ENCODE measurements at regions not wholly inside any gene's neighbourhood (a gene's known extent, or its start where the extent isn't known, plus 50 kb on each side); places are given as distances from the start of the nearest gene placed in this dataset.

DNA sequence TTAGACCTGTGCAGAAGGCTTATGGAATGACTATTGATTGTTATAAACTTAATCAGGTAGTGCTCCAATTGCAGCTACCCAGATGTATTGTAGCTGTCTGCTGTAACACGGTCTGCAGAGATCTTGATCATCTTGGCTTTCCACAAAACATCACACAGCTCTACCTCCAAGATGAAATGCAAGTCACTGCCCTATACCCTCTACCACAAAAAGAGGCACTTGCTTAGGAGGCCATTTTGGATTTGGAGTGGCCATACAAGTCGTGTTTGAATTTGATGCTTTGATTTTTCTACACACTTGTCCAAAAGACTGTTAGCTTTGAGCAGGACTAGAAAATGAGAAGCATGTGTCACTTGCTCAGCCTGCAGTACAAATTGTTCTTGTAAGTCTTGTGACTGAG lies 377.2 kb downstream of the TNS3 start:
- Histone ChIP-seq H3K4me2 (ENCODE audit: low read length) (no peak overlapping the region), H3K4me1 (ENCODE audit: insufficient read depth, low read length) (no peaks in the 10 kb centered on the region), H3K9ac (ENCODE audit: low read length) (no peak overlapping the region), H3K4me3 (ENCODE audit: insufficient read depth, low read depth, low read length) (no peak overlapping the region), H4K20me1 (ENCODE audit: insufficient read depth, low read length) (no peaks in the 10 kb centered on the region), H3K9me3 (ENCODE audit: insufficient read depth, low read depth, low read length) (no peaks in the 10 kb centered on the region), H3K27me3 (ENCODE audit: insufficient read depth, low read length) (peaks cover 3% of the 10 kb centered on the region), H3K79me2 (ENCODE audit: insufficient read depth, low read length) (no peaks in the 10 kb centered on the region), H3K36me3 (ENCODE audit: insufficient read depth, low read length) (no peaks in the 10 kb centered on the region), H2AFZ (ENCODE audit: low read depth, low read length) (no peak overlapping the region), H3K27ac (ENCODE audit: low read depth, low read length) (no peak overlapping the region)
- no peaks in the 10 kb centered on the region for H3K36me3 Mint-ChIP-seq (ENCODE audit: low read depth, unreplicated experiment)
- FAIRE-seq (no peak), DNase-seq (ENCODE audit: low read depth) (no peak)
- no peak overlapping the region for H3K4me3 Mint-ChIP-seq (ENCODE audit: unreplicated experiment)
- H3K4me1 Mint-ChIP-seq (ENCODE audit: low read depth, unreplicated experiment), result no peaks in the 10 kb centered on the region
- no peak for TF ChIP-seq EZH2 (IDR thresholded peaks at IDR 0.05; ENCODE audit: insufficient read depth, low read length)
- TF ChIP-seq, protein P1, sequence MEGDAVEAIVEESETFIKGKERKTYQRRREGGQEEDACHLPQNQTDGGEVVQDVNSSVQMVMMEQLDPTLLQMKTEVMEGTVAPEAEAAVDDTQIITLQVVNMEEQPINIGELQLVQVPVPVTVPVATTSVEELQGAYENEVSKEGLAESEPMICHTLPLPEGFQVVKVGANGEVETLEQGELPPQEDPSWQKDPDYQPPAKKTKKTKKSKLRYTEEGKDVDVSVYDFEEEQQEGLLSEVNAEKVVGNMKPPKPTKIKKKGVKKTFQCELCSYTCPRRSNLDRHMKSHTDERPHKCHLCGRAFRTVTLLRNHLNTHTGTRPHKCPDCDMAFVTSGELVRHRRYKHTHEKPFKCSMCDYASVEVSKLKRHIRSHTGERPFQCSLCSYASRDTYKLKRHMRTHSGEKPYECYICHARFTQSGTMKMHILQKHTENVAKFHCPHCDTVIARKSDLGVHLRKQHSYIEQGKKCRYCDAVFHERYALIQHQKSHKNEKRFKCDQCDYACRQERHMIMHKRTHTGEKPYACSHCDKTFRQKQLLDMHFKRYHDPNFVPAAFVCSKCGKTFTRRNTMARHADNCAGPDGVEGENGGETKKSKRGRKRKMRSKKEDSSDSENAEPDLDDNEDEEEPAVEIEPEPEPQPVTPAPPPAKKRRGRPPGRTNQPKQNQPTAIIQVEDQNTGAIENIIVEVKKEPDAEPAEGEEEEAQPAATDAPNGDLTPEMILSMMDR (IDR thresholded peaks at IDR 0.05; ENCODE audit: insufficient read depth, low read depth, low read length), result no peak
- no peak overlapping the region for H3K27ac Mint-ChIP-seq (ENCODE audit: unreplicated experiment)
- peaks cover 7% of the 10 kb centered on the region for H3K27me3 Mint-ChIP-seq (ENCODE audit: low read depth, unreplicated experiment)
- H3K9me3 Mint-ChIP-seq (ENCODE audit: unreplicated experiment), result no peaks in the 10 kb centered on the region

DNA sequence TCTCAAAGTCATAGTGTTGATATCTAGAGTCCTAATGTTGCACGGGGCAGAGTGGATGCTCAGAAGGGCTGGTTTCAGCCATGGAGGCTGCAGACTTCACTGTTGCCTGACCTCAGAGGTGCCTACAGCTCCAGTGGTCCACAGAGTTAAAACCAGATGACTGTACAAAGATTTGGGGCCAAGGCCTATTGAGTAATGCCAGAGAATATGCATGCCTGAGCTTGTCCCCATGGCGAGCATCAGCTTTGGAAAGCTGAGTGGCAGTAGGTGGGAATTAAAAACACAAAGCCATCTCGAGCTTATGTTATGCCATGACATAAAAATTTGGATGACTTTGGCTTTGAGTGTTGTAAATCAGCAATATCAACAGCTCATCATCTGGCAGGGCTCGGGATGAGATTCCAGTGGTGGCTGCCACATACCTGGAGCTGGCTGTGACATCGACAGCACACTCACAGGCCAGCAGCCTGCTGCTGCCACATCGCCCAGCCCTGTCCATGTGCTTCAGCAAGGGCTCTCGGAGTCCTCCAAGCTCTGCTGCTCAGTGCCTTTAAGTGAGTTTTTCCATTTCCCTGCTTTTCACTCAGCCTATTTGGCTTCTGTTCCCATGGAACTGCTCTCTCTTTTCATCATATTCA lies 379.6 kb downstream of the TNS3 start:
- H3K9ac ChIP-seq (ENCODE audit: low read length), result no peak overlapping the region
- H3K4me3 Mint-ChIP-seq (ENCODE audit: unreplicated experiment), result no peak overlapping the region
- peaks cover 16% of the 10 kb centered on the region for H3K27me3 Mint-ChIP-seq (ENCODE audit: low read depth, unreplicated experiment)
- no peak for DNase-seq (ENCODE audit: low read depth)
- H3K4me2 ChIP-seq (ENCODE audit: low read length), result no peak overlapping the region
- no peaks in the 10 kb centered on the region for H4K20me1 ChIP-seq (ENCODE audit: insufficient read depth, low read length)
- no peak overlapping the region for H3K27ac ChIP-seq (ENCODE audit: low read depth, low read length)
- H3K36me3 Mint-ChIP-seq (ENCODE audit: low read depth, unreplicated experiment), result no peaks in the 10 kb centered on the region
- no peaks in the 10 kb centered on the region for H3K9me3 Mint-ChIP-seq (ENCODE audit: unreplicated experiment)
- H3K27me3 ChIP-seq (ENCODE audit: insufficient read depth, low read length), result peaks cover 6% of the 10 kb centered on the region
- no peak overlapping the region for H3K27ac Mint-ChIP-seq (ENCODE audit: unreplicated experiment)
- no peaks in the 10 kb centered on the region for H3K79me2 ChIP-seq (ENCODE audit: insufficient read depth, low read length)
- no peaks in the 10 kb centered on the region for H3K4me1 Mint-ChIP-seq (ENCODE audit: low read depth, unreplicated experiment)
- TF ChIP-seq, protein P1 (IDR thresholded peaks at IDR 0.05; ENCODE audit: insufficient read depth, low read depth, low read length), result no peak
- no peak for TF ChIP-seq EZH2 (IDR thresholded peaks at IDR 0.05; ENCODE audit: insufficient read depth, low read length)
- no peak overlapping the region for H3K4me3 ChIP-seq (ENCODE audit: insufficient read depth, low read depth, low read length)
- H3K9me3 ChIP-seq (ENCODE audit: insufficient read depth, low read depth, low read length), result no peaks in the 10 kb centered on the region
- no peak for FAIRE-seq
- H3K4me1 ChIP-seq (ENCODE audit: insufficient read depth, low read length), result no peaks in the 10 kb centered on the region
- no peak overlapping the region for H2AFZ ChIP-seq (ENCODE audit: low read depth, low read length)
- H3K36me3 ChIP-seq (ENCODE audit: insufficient read depth, low read length), result no peaks in the 10 kb centered on the region

DNA sequence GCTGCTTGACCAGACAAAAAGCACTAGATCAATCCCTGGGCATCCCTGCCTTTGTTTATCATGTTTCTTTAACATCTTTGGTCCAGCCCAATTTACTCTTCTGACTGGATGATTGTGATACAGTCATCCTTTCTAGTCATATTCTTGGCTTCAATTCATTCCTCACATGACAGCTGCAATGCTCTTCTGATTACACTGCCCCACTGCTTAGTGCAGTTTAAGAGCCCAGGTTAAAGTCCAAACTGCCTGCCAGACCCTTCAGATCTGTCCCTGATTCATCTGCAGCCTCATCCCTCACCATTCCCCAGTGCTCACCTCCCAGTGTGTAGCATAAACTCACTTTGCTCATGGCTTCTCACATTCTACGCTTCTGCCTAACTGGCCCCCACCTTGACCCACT lies 383.8 kb downstream of the TNS3 start:
- H4K20me1 ChIP-seq (ENCODE audit: insufficient read depth, low read length), result no peaks in the 10 kb centered on the region
- H3K27ac Mint-ChIP-seq (ENCODE audit: unreplicated experiment), result no peak overlapping the region
- no peaks in the 10 kb centered on the region for H3K36me3 ChIP-seq (ENCODE audit: insufficient read depth, low read length)
- no peaks in the 10 kb centered on the region for H3K36me3 Mint-ChIP-seq (ENCODE audit: low read depth, unreplicated experiment)
- no peaks in the 10 kb centered on the region for H3K4me1 Mint-ChIP-seq (ENCODE audit: low read depth, unreplicated experiment)
- H3K4me3 ChIP-seq (ENCODE audit: insufficient read depth, low read depth, low read length), result no peak overlapping the region
- H3K79me2 ChIP-seq (ENCODE audit: insufficient read depth, low read length), result no peaks in the 10 kb centered on the region
- no peak overlapping the region for H3K27ac ChIP-seq (ENCODE audit: low read depth, low read length)
- no peak overlapping the region for H2AFZ ChIP-seq (ENCODE audit: low read depth, low read length)
- H3K9me3 ChIP-seq (ENCODE audit: insufficient read depth, low read depth, low read length), result no peaks in the 10 kb centered on the region
- H3K9ac ChIP-seq (ENCODE audit: low read length), result no peak overlapping the region
- H3K4me3 Mint-ChIP-seq (ENCODE audit: unreplicated experiment), result no peak overlapping the region
- H3K27me3 ChIP-seq (ENCODE audit: insufficient read depth, low read length), result peaks cover 3% of the 10 kb centered on the region
- DNase-seq (ENCODE audit: low read depth) (no peak), FAIRE-seq (no peak)
- no peak overlapping the region for H3K4me2 ChIP-seq (ENCODE audit: low read length)
- no peaks in the 10 kb centered on the region for H3K9me3 Mint-ChIP-seq (ENCODE audit: unreplicated experiment)
- TF ChIP-seq, protein P1 (IDR thresholded peaks at IDR 0.05; ENCODE audit: insufficient read depth, low read depth, low read length), result no peak
- no peak for TF ChIP-seq EZH2 (IDR thresholded peaks at IDR 0.05; ENCODE audit: insufficient read depth, low read length)
- H3K27me3 Mint-ChIP-seq (ENCODE audit: low read depth, unreplicated experiment), result peaks cover 21% of the 10 kb centered on the region
- no peaks in the 10 kb centered on the region for H3K4me1 ChIP-seq (ENCODE audit: insufficient read depth, low read length)
